Endodermal cell (in vitro differentiated cells): ENCODE measurements at regions not wholly inside any gene's neighbourhood (a gene's known extent, or its start where the extent isn't known, plus 50 kb on each side); places are given as distances from the start of the nearest gene placed in this dataset.

Experiments
- DNase-seq: peaks from one replicate; pipeline ENCODE4 v3.0.0-alpha.2; 2017
- H3K27ac ChIP-seq: 2 replicates; pipeline ENCODE4 v1.5.1; 2013; ENCODE audit warnings: mild to moderate bottlenecking, low read depth, low read length, moderate library complexity
- H3K27me3 ChIP-seq: 2 replicates; pipeline ENCODE4 v1.6.1; 2013; ENCODE audit warnings: mild to moderate bottlenecking, low read length, moderate library complexity; ENCODE audit not compliant: insufficient read depth, control insufficient read depth, poor library complexity, severe bottlenecking
- H3K36me3 ChIP-seq: 2 replicates; pipeline ENCODE4 v1.7.0; 2013; ENCODE audit warnings: mild to moderate bottlenecking, low read length, moderate library complexity; ENCODE audit not compliant: control insufficient read depth, insufficient read depth
- H3K4me1 ChIP-seq: one replicate; pipeline ENCODE4 v1.7.0; 2013; ENCODE audit warnings: low read length; ENCODE audit not compliant: control insufficient read depth, insufficient read depth
- H3K4me3 ChIP-seq: 2 replicates; pipeline ENCODE4 v1.5.1; 2013; ENCODE audit warnings: mild to moderate bottlenecking, low read length, moderate library complexity
- H3K9ac ChIP-seq: 2 replicates; pipeline ENCODE4 v1.6.1; 2013; ENCODE audit warnings: mild to moderate bottlenecking, low read length, moderate library complexity; ENCODE audit not compliant: poor library complexity, severe bottlenecking; ENCODE audit errors: extremely low read depth
- H3K9me3 ChIP-seq: 2 replicates; pipeline ENCODE4 v1.6.1; 2013; ENCODE audit warnings: mild to moderate bottlenecking, low read length, moderate library complexity; ENCODE audit not compliant: control insufficient read depth
- H3K27ac Mint-ChIP-seq: 2 replicates; pipeline ENCODE4 v1.8.0; 2020; ENCODE audit warnings: mixed read lengths
- H3K27me3 Mint-ChIP-seq: 2 replicates; pipeline ENCODE4 v1.8.0; 2021; ENCODE audit warnings: mild to moderate bottlenecking, mixed read lengths; ENCODE audit not compliant: insufficient read depth
- H3K36me3 Mint-ChIP-seq: 2 replicates; pipeline ENCODE4 v1.8.0; 2020; ENCODE audit warnings: low read depth, mixed read lengths
- H3K4me1 Mint-ChIP-seq: 2 replicates; pipeline ENCODE4 v1.8.0; 2020; ENCODE audit warnings: mixed read lengths
- H3K4me3 Mint-ChIP-seq: 2 replicates; pipeline ENCODE4 v1.8.0; 2020; ENCODE audit warnings: mild to moderate bottlenecking, moderate library complexity, mixed read lengths
- H3K9me3 Mint-ChIP-seq: 2 replicates; pipeline ENCODE4 v1.8.0; 2020; ENCODE audit warnings: mild to moderate bottlenecking, mixed read lengths
- WGBS, 2 experiments: methylation state at CpG; one replicate each; pipeline versions ENCODE4 v1.1.5 to v1.1.7; 2013; ENCODE audit warnings: missing lambda C conversion rate in 2 of 2, mixed read lengths in 1 of 2; ENCODE audit not compliant: insufficient coverage in 1 of 2, insufficient read length in 1 of 2; 5-methylcytosine and 5-hydroxymethylcytosine counted together
- TF ChIP-seq, protein P1 (sequence below): fragments of 200-600 bp; sonication (generic); conservative IDR thresholded peaks from 2 replicates; pipeline ENCODE4 v1.5.0; 2021; ENCODE audit warnings: antibody characterized with exemption, mild to moderate bottlenecking

DNA sequence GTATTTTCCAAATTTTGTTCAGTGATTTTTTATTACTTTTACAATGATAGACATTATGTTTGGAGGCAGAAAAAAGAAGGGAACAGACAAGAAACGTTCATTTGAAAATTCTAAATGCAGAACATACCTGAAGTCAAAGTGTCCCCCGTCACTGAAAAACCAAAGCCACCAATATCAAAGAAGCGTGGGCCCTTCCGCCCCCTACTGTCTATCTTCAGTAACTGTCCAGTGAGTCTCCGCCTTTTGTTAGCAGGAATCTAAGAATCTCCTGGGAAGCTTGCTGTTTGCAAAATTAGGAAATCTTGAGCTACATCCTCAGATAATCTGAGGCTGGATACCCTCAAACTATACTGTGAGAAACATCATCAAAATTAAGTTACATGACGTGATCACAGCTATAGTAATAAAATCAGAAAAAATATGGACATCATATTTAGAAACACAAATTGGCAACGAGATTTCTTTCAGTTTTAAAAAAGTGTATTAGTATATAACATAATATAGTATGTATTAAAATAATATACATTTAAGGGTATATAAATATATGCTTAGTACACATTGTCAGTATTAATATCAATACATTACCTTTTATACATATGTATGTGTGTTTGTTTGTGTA, 169.3 kb upstream of the AKR1E2 start:
- Histone ChIP-seq H3K9me3 (no peaks in the 10 kb centered on the region), H3K27me3 (no peaks in the 10 kb centered on the region), H3K9ac (no peak overlapping the region), H3K4me1 (no peaks in the 10 kb centered on the region), H3K27ac (no peak overlapping the region), H3K4me3 (no peak overlapping the region), H3K36me3 (no peaks in the 10 kb centered on the region)
- TF ChIP-seq, protein P1, sequence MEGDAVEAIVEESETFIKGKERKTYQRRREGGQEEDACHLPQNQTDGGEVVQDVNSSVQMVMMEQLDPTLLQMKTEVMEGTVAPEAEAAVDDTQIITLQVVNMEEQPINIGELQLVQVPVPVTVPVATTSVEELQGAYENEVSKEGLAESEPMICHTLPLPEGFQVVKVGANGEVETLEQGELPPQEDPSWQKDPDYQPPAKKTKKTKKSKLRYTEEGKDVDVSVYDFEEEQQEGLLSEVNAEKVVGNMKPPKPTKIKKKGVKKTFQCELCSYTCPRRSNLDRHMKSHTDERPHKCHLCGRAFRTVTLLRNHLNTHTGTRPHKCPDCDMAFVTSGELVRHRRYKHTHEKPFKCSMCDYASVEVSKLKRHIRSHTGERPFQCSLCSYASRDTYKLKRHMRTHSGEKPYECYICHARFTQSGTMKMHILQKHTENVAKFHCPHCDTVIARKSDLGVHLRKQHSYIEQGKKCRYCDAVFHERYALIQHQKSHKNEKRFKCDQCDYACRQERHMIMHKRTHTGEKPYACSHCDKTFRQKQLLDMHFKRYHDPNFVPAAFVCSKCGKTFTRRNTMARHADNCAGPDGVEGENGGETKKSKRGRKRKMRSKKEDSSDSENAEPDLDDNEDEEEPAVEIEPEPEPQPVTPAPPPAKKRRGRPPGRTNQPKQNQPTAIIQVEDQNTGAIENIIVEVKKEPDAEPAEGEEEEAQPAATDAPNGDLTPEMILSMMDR: peak; percentile 95
- peaks cover 2% of the 10 kb centered on the region for H3K4me1 Mint-ChIP-seq
- no peak overlapping the region for H3K27ac Mint-ChIP-seq
- H3K27me3 Mint-ChIP-seq: no peaks in the 10 kb centered on the region
- H3K9me3 Mint-ChIP-seq: no peaks in the 10 kb centered on the region
- 8 to 11% methylated on average over 5 of the region's 7 CpGs for WGBS, 2 experiments
- peak; percentile 76 for DNase-seq
- no peaks in the 10 kb centered on the region for H3K36me3 Mint-ChIP-seq
- no peak overlapping the region for H3K4me3 Mint-ChIP-seq

DNA sequence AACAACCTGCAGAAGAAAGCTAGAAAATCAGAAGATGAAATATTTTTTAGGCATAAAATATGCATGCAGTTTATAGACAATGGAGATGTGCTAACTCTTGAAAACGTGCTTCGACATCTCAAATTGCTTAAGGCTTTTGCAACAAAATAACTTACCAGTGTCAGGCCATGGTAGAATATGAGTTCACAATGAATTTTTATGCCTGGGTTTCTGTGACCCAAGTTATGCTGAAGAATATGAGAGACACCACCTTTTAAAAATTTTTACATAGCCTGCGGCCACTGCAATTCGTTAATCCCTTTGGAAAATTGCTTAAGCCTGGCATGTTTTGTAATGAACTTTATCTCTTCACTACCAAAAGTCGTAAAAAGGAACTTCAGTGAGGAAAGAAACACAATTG, 170.1 kb upstream of the AKR1E2 start:
- 95 to 100% methylated on average over 4 to 5 of the region's 5 CpGs for WGBS, 2 experiments
- Histone ChIP-seq H3K27me3 (no peaks in the 10 kb centered on the region), H3K9me3 (no peaks in the 10 kb centered on the region), H3K36me3 (no peaks in the 10 kb centered on the region), H3K27ac (no peak overlapping the region), H3K9ac (no peak overlapping the region), H3K4me3 (no peak overlapping the region), H3K4me1 (no peaks in the 10 kb centered on the region)
- H3K9me3 Mint-ChIP-seq: no peaks in the 10 kb centered on the region
- no peaks in the 10 kb centered on the region for H3K36me3 Mint-ChIP-seq
- TF ChIP-seq, protein P1: no peak
- no peak for DNase-seq
- no peak overlapping the region for H3K27ac Mint-ChIP-seq
- no peak overlapping the region for H3K4me3 Mint-ChIP-seq
- peaks cover 2% of the 10 kb centered on the region for H3K4me1 Mint-ChIP-seq
- no peaks in the 10 kb centered on the region for H3K27me3 Mint-ChIP-seq

DNA sequence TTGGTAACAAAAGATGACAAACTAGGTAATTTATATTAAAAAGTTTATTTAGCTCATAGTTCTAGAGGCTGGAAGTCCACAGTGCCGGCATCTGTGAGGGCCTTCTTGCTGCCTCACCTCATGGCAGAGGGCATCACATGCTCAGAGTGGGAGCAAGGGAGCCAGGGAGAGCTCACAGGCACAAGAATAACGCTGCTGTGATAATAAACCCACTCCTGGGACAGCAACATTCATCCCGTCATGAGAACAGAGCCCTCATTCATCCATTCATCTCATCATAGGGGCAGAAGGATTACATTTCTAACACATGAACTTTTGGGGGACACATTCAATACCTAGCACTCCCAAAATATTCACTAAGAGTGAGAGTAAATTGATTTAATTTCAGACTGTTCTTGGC, 170.6 kb upstream of the AKR1E2 start:
- no peaks in the 10 kb centered on the region for H3K9me3 ChIP-seq
- WGBS, 2 experiments: 89 to 90% methylated on average over 2 to 3 of the region's 3 CpGs
- H3K4me1 ChIP-seq: no peaks in the 10 kb centered on the region
- H3K27me3 Mint-ChIP-seq: no peaks in the 10 kb centered on the region
- H3K27ac ChIP-seq: peak overlapping the region; percentile 13
- H3K27me3 ChIP-seq: no peaks in the 10 kb centered on the region
- no peak for DNase-seq
- H3K4me3 Mint-ChIP-seq: no peak overlapping the region
- H3K4me1 Mint-ChIP-seq: peaks cover 2% of the 10 kb centered on the region
- H3K27ac Mint-ChIP-seq: no peak overlapping the region
- no peaks in the 10 kb centered on the region for H3K36me3 ChIP-seq
- no peak overlapping the region for H3K9ac ChIP-seq
- TF ChIP-seq, protein P1: no peak
- no peak overlapping the region for H3K4me3 ChIP-seq
- no peaks in the 10 kb centered on the region for H3K9me3 Mint-ChIP-seq
- no peaks in the 10 kb centered on the region for H3K36me3 Mint-ChIP-seq
